Common myeloid progenitor, CD34-positive (primary cell): ENCODE measurements at regions not wholly inside any gene's neighbourhood (a gene's known extent, or its start where the extent isn't known, plus 50 kb on each side); places are given as distances from the start of the nearest gene placed in this dataset.

Experiments
- CTCF ChIA-PET: fragments of 350-600 bp; sonication (Branson Sonifier 250); formaldehyde crosslinking; loops from one replicate; lab custom pipeline; 2021; ENCODE audit warnings: antibody characterized with exemption; lab: Charles Lee
- POLR2A ChIA-PET: fragments of 350-600 bp; sonication (Branson Sonifier 250); formaldehyde crosslinking; loops from one replicate; lab custom pipeline; 2021; ENCODE audit warnings: antibody characterized with exemption; lab: Charles Lee
- DNase-seq, 3 donors: peaks; one replicate each; pipeline versions ENCODE4 v3.0.0 to v3.0.0-alpha.2; 2013
- H3K27ac ChIP-seq, 2 experiments: 1 replicate in 1 of 2; 2 replicates in 1 of 2; pipeline ENCODE4 v1.7.0; 2013; ENCODE audit warnings: inconsistent platforms in 2 of 2, low read length in 2 of 2, mild to moderate bottlenecking in 2 of 2, low read depth in 1 of 2, moderate library complexity in 1 of 2; ENCODE audit not compliant: severe bottlenecking in 2 of 2, insufficient read depth in 1 of 2, poor library complexity in 1 of 2
- H3K27me3 ChIP-seq, 5 experiments: replicated peaks in 2 of 5; 1 replicate in 3 of 5; 2 replicates in 2 of 5; pipeline versions ENCODE4 v1.6.1 to v1.7.0; 2013; ENCODE audit warnings: low read length in 4 of 5, mild to moderate bottlenecking in 2 of 5, moderate library complexity in 2 of 5, inconsistent platforms in 1 of 5; ENCODE audit not compliant: insufficient read depth in 5 of 5, control insufficient read depth in 4 of 5
- H3K36me3 ChIP-seq, 4 experiments: 1 replicate in 2 of 4; 2 replicates in 2 of 4; pipeline versions ENCODE4 v1.6.1 to v1.7.0; 2013; ENCODE audit warnings: low read length in 3 of 4, control low read depth in 1 of 4, mild to moderate bottlenecking in 1 of 4; ENCODE audit not compliant: control insufficient read depth in 4 of 4, insufficient read depth in 4 of 4
- H3K4me1 ChIP-seq, 4 experiments: 1 replicate in 3 of 4; 2 replicates in 1 of 4; pipeline versions ENCODE4 v1.6.1 to v1.7.1; 2013; ENCODE audit warnings: low read length in 3 of 4, mild to moderate bottlenecking in 3 of 4, control low read depth in 1 of 4, inconsistent platforms in 1 of 4, moderate library complexity in 1 of 4; ENCODE audit not compliant: control insufficient read depth in 4 of 4, insufficient read depth in 4 of 4; ENCODE audit errors: control extremely low read depth in 1 of 4
- H3K4me3 ChIP-seq, 7 experiments: 1 replicate in 4 of 7; 2 replicates in 3 of 7; pipeline versions ENCODE4 v1.5.1 to v1.7.0; 2013; ENCODE audit warnings: mild to moderate bottlenecking in 7 of 7, low read length in 6 of 7, moderate library complexity in 6 of 7, inconsistent platforms in 2 of 7, low read depth in 2 of 7, control low read depth in 1 of 7; ENCODE audit not compliant: insufficient read depth in 4 of 7, control insufficient read depth in 1 of 7; ENCODE audit errors: extremely low read depth in 1 of 7
- H3K9me3 ChIP-seq, 5 experiments: 1 replicate in 4 of 5; 2 replicates in 1 of 5; pipeline versions ENCODE4 v1.6.1 to v1.7.1; 2013; ENCODE audit warnings: low read length in 4 of 5, mild to moderate bottlenecking in 2 of 5, inconsistent platforms in 1 of 5, low read depth in 1 of 5, moderate library complexity in 1 of 5; ENCODE audit not compliant: control insufficient read depth in 4 of 5, insufficient read depth in 2 of 5; ENCODE audit errors: control extremely low read depth in 1 of 5
- WGBS: methylation state at CpG from one replicate; pipeline ENCODE4 v1.1.5; 2013; ENCODE audit not compliant: insufficient coverage; 5-methylcytosine and 5-hydroxymethylcytosine counted together

DNA sequence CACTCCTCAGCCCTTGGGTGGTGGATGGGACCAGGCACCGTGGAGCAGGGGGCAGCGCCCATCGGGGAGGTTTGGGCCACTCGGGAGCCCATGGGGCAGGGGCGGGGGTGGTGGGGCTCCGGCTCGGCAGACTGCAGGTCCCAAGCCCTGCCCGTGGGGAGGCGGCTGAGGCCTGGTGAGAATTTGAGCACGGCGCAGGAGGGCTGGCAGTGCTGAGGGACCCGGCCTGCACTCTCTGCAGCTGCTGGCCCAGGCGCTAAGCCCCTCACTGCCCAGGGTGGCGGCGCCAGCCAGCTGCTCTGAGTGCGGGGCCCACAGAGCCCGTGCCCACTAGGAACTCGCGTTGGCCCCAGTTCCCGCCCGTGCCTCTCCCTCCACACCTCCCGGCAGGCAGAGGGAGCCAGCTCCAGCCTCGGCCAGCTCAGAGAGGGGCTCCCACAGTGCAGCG, 182.1 kb upstream of the OPRM1 start:
- 95% methylated on average over 21 of the region's 24 CpGs for WGBS

DNA sequence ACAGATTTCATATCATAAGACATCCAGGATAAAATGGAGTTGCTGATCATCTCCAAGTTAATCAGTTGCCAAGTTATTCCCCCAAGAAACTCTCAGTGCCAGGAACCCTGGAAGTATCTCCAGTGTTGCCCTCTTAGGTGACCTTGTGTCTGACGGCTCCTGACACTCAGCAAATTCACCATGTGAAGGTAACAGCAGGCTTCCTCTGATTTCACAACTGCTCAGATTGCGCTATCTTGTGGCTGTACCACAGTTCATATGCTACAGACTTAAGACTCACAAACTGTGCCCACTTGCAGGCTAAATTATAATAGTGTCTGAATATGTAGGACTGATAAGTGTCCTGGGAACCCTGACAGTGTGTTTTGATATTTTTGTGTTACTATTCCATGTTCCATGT, 186.6 kb upstream of the OPRM1 start:
- Histone ChIP-seq H3K27me3 (no peaks in the 10 kb centered on the region), H3K36me3 (no peaks in the 10 kb centered on the region), H3K4me1 (no peaks in the 10 kb centered on the region), H3K27ac (no peak overlapping the region), H3K9me3 (no peaks in the 10 kb centered on the region), H3K4me3 (no peak overlapping the region)
- DNase-seq, result no peak
- 63% methylated on average over 2 of the region's 2 CpGs for WGBS
- CTCF ChIA-PET, result no interaction called here
- POLR2A ChIA-PET, result interaction anchor here (0.5 kb wide), 1 partner anchor 10 kb away, joined by 3 read pairs; no protein-coding TSS in a partner anchor

More for the DNA sequence above, 182.1 kb upstream of the OPRM1 start:
- Histone ChIP-seq H3K9me3 (no peaks in the 10 kb centered on the region), H3K27me3 (no peaks in the 10 kb centered on the region), H3K4me3 (no peak overlapping the region), H3K36me3 (no peaks in the 10 kb centered on the region), H3K4me1 (no peaks in the 10 kb centered on the region), H3K27ac (no peak overlapping the region)
- POLR2A ChIA-PET, result no interaction called here
- DNase-seq, result no peak
- CTCF ChIA-PET, result no interaction called here

GRCh38 chr6:153852034-153852433, 187.0 kb upstream of the OPRM1 start:
- CTCF ChIA-PET, result no interaction called here
- Histone ChIP-seq H3K4me1 (no peaks in the 10 kb centered on the region), H3K27ac (no peak overlapping the region), H3K27me3 (no peaks in the 10 kb centered on the region), H3K36me3 (no peaks in the 10 kb centered on the region), H3K4me3 (no peak overlapping the region), H3K9me3 (no peaks in the 10 kb centered on the region)
- 100% methylated on average over 1 of the region's 3 CpGs for WGBS
- POLR2A ChIA-PET, result interaction anchor here (0.5 kb wide), 1 partner anchor 9 kb away, joined by 3 read pairs; no protein-coding TSS in a partner anchor
- DNase-seq, result no peak

DNA sequence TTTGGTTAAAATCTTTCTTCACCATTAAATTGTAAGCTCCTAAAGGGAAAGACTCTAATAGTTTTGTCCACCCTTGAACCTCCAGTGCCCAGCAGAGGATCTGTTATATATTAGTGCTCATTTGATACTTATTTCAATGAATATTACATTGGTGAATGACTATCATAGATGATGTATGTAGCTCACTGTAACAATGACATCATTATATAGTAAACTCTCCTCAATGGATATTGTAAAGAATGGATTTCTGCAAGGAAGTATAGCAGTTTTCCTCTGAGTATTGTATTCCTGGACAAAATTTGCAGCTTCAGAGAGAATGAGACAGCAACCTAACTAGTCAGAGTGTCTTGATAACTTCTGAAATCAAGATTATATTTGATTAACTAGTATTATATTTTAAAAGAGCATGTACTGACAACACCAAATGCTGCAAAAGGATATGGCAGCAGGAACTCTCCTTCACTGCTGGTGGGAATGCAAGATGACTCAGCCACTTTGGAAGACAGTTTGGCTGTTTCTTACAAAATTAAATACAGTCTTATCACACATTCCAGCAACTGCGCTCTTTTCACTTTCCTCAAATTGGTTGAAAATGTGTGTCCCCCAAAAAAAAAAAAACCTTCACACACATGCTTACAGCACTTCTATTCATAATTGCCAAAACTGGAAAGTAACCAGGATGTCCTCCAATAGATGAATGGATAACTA, 189.8 kb upstream of the OPRM1 start:
- Histone ChIP-seq H3K4me3 (no peak overlapping the region), H3K9me3 (no peaks in the 10 kb centered on the region), H3K27ac (no peak overlapping the region), H3K27me3 (no peaks in the 10 kb centered on the region), H3K4me1 (no peaks in the 10 kb centered on the region), H3K36me3 (no peaks in the 10 kb centered on the region)
- ChIA-PET POLR2A (no interaction called here), CTCF (no interaction called here)
- no CpG with 5 or more reads among the region's 1 CpG for WGBS
- no peak for DNase-seq

DNA sequence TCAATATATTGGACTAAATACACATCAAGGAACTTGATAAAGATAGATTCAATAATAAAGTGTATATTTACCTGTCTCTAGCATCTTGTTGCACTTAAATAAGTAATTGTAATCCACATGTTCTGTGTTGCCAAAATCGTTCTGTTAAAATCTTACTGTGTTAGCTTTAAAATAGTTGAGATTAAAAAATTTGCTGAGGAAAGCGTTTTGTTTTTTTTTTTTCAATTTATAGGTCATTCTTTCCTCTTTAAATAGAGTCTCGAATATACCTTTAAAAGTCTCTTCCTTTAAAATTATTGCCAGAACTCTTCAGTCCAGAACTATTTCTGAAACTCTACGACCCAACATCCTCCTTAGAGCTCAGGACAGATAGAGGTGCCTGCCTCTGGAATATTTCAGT, 195.6 kb upstream of the OPRM1 start:
- no peaks in the 10 kb centered on the region for H3K36me3 ChIP-seq
- H3K27ac ChIP-seq, result no peak overlapping the region
- H3K9me3 ChIP-seq, result no peaks in the 10 kb centered on the region
- POLR2A ChIA-PET, result interaction anchor here (0.8 kb wide), 1 partner anchor 9 kb away, joined by 3 read pairs; no protein-coding TSS in a partner anchor
- CTCF ChIA-PET, result no interaction called here
- no peaks in the 10 kb centered on the region for H3K27me3 ChIP-seq
- no peak for DNase-seq
- no peak overlapping the region for H3K4me3 ChIP-seq
- 100% methylated on average over 1 of the region's 4 CpGs for WGBS
- no peaks in the 10 kb centered on the region for H3K4me1 ChIP-seq

DNA sequence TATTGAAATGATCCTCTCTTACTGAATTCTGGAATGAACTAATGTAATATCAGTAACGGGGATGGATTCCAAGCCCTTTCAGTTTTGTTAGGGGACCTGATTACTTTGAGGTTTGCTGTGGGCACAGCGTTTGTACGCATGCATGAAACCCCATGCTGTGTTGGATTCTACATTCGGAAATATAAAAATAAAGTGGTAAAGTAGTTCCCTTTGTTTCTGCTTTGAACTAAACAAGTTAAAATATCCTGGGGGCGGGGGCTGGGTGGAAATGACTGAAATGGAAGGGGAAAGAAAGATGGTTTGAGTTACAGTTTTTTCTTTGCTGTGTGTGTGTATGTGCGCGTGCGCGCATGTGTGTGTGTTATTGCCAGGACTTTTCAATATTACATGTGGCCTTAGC, 196.5 kb upstream of the OPRM1 start:
- ChIA-PET POLR2A (interaction anchor here (0.8 kb wide), 1 partner anchor 10 kb away, joined by 3 read pairs; no protein-coding TSS in a partner anchor), CTCF (no interaction called here)
- Histone ChIP-seq H3K27me3 (no peaks in the 10 kb centered on the region), H3K9me3 (no peaks in the 10 kb centered on the region), H3K4me1 (no peaks in the 10 kb centered on the region), H3K27ac (no peak overlapping the region), H3K4me3 (no peak overlapping the region), H3K36me3 (no peaks in the 10 kb centered on the region)
- 100% methylated on average over 5 of the region's 9 CpGs for WGBS
- no peak for DNase-seq

DNA sequence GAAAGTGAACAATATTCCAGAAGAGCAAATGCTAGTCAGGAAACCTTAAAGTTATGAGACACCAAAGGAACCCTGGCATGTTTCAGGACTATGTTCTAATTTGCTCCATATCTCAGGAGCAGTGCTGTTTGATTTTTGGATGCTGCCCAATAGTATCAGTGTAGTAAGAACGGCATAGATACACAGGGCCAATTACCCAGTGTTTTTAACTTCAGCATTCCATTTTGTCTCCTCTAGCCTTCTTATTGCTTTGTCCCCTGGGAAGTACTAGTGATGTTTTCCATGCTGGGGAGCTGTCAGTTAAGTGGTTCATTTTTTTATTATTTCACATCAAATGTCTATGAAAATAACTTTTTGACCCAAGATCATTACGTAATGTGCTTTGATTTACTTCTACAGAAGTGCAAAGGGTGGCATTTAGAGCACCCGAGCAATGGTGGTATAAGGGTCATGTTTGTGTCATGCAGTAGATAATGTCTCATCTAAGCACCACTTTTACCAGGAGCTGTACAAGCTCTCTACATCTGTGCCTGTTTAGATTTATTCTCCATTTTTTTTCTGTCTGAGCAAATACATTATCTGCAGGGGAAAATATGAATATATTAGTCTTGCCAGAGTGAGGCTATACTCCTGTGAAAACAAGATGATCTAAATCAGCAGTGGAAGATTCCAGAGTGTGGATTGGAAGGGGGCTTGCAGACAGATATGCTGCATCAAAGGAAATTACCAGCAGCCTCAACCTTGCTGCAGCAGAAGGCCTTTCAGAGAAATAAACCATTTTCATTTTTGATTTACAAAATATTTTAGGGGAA, 198.8 kb upstream of the OPRM1 start:
- H3K36me3 ChIP-seq, result no peaks in the 10 kb centered on the region
- H3K27me3 ChIP-seq, result no peaks in the 10 kb centered on the region
- ChIA-PET CTCF (no interaction called here), POLR2A (no interaction called here)
- DNase-seq, result no peak
- H3K9me3 ChIP-seq, result no peaks in the 10 kb centered on the region
- H3K4me1 ChIP-seq, result no peaks in the 10 kb centered on the region
- WGBS, result no CpG with 5 or more reads among the region's 3 CpGs
- no peak overlapping the region for H3K4me3 ChIP-seq
- H3K27ac ChIP-seq, result no peak overlapping the region
